8988T (cell line): ENCODE measurements at regions not wholly inside any gene's neighbourhood (a gene's known extent, or its start where the extent isn't known, plus 50 kb on each side); places are given as distances from the start of the nearest gene placed in this dataset.
"Not testable (repeated sequence)": the region's sequence is repeated elsewhere in the genome, so short reads cannot be mapped to it uniquely, and the experiment has no call there.

Experiments used
- DNase-seq: peaks from one replicate; pipeline ENCODE4 v3.0.0; 2011

DNA sequence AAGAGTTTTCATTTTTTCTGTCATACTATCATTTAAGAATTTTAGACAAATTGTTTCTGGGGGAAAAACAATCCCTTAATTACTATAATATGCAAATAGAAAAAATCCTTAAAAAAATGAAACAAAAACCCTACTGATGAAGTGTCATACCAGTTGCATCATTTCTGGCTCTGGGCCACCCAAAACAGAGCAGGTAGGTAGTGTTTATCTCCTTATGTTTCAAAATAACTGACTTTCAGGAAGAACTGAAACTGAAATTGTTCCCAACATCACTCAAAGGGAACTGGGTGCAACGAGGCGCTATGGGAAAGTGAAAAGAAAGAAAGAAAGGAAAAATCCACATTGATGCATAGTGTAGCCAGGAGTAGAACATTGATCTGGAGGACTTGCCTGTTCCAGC is 653.1 kb upstream of the SOX9 start:
- DNase-seq, result no peak

DNA sequence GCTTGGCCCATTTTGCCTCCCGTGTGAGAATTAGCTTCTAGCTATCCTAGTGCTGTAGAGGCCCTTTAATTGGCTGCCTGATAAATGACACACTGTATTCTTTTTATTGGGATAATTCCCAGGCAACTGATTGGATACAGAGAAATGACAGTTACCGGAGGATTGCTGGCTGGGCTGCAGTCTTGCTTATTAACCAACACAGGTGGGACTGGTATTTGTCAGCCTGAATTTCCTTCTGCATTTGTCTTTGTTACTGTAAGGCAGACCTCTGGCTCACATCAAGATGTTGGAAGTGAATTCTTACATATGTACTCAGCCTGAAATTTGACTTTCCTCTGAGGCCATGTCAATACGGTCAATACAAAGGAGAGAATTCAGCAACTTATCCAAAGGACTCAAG is 650.8 kb upstream of the SOX9 start:
- DNase-seq, result no peak

DNA sequence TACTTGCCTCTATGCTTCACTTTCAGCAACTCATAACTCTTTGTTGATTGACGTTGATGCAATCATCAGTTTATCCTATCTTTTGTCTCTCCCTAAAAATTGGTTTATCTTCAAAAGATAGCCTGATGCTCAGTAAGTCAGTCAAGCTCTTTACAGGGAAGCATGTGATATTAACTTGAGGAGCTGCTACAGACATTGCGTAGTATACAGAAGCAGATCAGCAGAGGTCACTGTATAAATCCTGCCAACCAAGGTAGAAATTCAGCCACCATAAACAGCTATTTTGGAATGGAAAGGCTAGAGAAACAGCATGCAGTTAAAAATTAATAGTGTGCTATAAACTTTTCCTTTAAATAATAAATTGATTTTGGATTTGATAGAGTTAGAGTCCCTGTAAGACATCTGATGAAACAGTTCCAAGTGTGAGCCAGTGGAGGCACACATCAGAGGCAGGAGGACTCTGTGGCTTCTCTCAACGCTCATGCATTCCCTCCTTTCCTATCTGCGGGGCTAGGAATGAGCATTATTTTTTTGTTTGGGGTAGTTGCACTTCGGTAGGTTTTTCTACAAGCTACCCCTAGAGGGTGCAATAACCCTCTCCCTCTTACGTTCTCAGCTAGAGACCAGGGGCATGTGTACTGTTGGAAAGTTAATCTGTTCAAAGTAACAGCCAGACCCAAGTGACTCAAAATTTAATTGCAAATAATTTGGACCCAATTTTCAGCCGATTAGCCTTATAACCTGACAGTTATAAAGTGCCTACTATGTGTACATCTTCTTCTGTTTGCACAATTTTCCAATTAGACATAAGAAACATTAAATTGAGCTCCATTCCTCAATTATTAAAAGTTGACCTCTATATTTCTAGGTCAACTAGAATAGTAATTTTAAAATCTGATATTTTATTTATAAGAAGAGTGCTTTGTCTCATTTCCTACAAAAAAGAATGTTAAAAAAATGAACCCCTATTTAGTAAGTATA is 647.7 kb upstream of the SOX9 start:
- peak; percentile 7 for DNase-seq

DNA sequence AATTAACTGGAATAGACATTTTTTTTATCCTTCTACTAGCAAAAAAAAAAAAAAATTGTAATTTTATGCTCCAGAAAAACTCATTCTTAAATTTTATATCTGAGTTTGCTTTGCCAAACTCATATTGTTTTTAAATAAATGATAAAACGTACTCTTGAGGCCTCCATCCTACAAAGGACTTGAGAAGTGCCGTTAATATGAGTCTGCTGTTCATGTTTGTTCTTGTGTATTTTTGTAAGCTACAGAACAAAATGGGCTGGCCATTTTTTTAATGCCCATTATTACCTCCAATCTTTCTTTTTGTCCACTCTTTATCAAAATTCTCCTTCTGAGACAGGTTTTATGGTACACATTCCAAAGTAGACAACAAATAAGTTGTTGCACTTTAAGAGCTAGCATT is 643.5 kb upstream of the SOX9 start:
- no peak for DNase-seq

DNA sequence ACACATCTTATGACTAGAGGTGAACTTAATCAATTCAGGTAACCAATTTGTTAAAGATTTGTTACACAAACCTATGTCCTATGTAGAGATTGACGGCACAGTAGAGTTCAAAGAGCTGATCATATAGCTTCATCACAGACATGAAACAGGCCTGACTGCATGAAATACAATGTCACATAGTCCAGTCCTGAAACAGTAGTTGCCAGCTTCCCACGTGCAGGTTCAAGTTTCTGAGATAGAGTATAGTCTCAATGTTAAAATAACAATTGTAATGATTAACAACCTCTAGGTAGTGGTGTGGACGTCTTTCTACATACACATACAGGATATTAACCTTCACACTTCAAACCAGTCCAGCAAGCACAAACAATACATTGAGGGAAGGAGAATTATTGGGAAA is 640.7 kb upstream of the SOX9 start:
- no peak for DNase-seq

DNA sequence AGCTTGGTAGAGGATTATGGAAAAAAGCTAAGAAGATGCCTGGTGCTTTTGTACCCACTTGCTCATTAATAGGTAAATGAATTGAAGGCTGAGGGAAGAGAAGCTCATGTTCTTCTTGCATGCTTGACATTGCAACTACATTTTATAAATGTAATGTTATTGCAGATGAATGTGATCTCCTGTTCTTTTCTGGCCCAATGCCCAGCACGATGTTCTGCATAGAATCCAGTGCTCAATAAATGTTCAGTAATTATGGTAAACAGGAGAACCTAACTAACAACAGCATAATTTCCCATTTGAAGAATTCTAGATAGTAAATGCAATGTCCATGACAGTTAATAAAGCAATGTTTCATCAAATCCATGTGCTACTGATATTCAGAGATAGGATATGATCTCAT is 638.2 kb upstream of the SOX9 start:
- DNase-seq, result no peak

DNA sequence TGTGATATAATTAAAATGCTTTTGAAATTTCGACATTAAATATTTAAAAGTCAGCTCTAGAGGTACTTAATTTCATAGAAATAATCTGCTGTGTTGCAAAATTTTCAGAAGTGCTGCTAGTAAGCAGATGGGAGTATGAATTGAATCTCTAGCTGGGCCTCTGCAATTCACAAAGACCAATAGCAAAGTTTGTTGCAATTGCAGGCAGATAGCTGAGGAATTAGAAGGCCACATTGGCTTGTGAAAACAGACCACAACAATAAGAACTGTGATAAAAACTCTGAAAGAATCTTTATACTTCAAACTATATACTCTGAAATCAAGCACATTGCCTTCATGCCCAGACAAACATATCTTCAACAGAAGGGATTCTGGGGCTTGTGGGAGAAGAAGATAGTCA is 636.3 kb upstream of the SOX9 start:
- no peak for DNase-seq

DNA sequence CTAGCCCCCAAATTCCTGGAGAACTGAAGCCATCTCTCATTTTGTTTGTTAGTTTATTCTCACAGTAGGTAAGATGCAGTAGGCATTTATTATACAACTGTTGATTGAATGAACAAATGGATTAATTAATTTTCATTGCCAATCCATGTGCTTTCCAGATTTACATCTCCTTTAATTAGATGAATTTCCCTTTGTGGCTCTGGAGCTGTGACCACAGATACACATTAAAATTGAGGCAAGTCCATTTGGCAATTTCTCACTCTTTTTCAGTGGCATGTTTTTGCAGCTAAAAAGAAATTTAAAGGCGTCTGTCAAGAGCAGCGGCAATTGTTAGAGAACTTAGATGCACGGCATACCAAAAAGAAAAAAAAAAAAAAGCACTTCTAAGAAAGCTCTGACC is 635.4 kb upstream of the SOX9 start:
- DNase-seq, result no peak

DNA sequence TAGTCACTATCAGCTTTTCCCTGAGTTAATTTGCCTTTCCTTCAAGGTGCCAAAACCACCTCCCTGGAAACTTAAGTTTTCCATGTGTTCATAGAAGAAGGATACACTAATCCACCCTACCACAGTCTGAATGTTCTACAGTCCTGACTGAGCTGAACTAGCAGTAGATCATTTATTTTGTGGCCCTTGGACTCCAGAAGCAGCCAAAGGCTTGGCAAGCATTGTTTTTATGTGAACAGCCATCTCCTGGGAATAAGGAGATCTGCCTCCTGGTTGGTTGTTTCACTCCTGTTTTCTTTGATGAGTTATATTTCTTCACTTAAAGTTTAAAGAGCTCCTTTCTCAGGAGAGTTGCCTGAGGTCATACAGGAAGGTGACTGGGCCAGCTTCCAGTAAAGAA is 634.6 kb upstream of the SOX9 start:
- DNase-seq, result no peak

DNA sequence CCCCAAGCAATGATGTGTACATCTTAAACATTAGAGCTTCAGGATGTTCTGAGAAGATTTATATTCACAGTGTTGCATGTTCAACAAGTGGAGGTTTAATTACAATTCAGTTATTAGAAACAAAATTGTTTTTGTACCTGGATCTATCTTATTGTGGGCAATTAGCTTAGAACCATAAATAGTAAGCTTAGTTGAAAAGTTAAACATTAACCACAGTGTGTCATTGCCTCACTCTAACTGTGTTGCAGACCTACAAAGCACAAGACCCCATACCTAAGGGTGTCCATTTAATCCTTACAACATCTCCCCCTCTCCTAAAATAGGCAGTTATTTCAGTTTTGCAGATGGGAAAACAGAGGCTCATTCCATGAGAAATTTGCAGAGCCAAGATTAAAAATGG is 632.0 kb upstream of the SOX9 start:
- DNase-seq, result no peak

DNA sequence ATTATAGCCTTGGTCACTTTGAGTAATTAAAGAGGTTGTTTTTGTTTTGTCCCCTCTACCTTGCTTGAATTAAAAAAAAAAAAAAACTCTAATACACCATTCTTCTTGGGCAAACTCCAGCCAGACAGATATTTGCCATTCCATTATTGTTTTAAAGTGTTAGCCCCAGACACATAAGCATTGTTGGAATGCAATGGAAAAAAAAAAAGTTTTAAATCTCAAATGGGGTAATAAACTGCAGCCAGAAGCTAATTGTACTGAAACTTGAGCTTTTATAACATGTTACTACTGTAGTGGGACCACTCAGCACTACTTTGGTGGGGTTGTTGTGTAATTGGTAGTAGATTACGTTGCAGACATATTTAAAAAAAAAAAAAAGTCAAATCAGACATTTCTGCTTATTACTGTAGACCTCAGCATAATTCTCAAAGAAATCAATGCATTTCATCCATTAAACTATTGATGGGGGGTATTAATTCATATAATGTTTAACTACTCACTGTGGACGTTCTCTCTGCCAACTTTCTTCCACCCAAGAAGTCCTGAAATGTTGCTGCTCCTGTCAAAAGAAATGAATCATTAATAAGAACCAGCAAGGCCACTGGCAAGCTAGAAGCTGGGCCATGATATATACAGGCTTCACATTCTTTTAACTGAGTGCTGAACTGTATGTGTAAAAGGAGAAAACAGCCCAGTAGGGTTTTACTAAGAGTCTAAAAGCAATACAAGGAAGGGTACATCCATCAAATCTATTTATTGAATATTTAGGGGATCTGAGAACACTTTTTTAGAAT is 626.6 kb upstream of the SOX9 start:
- DNase-seq, result no peak

DNA sequence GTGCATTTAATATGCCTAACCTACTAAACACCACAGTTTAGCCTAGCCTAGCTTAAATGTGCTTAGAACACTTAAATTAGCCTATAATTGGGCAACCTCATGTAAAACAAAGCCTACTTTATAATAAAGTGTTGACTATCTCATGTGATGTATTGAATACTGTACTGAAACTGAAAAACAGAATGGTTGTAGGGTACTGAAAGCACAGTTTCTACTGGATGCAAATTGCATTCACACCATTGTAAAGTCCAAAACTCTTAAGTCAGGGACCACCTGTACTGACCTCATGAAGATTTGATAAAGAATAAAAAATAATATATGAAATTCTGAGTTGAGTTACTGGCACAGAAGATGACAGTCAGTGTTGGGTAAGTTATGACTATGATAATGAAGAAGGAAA is 625.4 kb upstream of the SOX9 start:
- no peak for DNase-seq

DNA sequence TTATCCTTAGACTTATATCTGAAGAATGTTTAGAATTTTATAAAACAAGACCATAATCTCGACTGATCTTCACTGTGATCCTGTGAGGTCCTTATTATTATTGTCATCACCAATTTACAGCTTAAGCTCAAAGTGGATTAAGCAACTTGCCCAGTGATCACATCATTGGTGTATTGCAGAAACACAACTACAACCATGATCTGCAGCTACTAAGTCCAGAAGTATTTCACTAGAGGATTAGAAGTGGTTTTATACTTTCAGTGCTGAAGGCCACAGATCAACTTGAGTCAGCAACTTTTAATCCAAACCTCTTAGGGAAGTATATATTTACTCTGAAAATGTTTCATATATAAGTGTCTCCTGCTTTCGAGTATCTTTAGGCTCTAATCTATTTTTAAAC is 624.3 kb upstream of the SOX9 start:
- DNase-seq, result no peak

DNA sequence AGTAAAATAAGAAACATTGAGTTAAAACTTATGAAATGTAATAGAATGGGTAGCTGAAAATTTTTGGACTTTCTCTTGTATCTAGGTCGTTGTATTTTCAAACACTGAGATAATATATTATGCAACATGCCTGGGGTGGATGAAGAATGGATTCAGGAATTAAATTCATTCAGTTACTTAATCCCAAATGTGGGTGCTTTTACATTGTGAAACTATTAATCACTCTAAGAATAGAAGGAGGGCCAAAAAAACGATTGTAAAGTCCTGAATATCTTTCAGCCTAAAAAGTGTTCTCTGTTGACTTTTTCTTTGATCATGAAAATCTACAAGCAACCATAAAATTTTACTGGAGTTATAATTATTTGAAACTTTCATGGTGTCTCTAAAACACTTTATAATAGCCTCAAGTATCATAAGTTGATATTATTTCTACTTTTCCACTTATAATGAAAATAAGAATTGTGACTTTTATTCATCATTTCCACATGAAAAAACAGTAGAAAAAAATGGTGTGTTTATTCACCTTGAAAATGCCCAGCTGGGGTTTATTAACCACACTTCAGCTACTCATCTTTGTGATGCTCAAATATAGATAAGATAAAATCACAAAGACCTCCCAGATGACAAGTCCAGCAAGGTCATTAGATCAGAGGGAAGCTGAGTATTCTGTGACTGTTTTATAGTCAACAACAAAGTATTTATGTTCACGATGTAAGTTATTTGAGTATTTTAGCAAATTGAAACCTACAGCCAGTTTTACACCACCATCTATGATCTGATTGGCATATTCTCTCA is 619.9 kb upstream of the SOX9 start:
- no peak for DNase-seq

DNA sequence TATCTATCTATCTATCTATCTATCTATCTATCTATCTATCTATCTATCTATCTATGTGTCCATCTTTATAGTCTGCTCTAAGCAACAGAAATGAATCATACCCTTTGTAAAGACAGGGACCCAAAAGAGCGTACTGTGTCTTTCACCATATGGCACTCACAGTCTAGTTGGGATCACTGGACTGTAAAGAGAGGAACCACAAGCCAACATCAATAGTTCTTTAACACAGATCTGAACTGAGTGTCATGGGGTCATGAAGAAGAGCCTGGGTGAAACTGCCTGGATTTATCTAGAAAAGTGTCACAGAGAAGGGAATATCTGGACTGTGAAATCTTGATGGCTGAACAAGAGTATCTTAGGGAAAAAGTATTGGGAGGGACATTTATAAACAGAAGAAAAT is 619.1 kb upstream of the SOX9 start:
- no peak for DNase-seq

DNA sequence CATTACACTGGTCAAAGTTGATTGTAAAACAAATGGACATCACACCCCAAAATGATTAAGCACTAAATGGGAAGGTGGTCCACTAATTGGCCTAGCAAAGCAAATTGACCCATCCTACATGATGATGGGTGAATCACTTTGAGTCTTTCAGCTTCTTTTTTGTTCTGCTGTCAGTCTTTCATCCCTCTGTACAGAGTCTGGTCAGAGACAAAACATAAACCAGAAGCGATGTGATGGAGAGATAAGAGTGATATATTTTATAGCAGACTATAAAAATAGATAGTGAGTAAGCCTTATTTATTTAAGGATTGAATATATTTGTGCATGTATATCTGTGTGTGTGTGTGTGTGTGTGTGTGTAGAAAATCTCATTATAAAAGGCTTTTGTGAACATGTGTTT is 618.4 kb upstream of the SOX9 start:
- no peak for DNase-seq

DNA sequence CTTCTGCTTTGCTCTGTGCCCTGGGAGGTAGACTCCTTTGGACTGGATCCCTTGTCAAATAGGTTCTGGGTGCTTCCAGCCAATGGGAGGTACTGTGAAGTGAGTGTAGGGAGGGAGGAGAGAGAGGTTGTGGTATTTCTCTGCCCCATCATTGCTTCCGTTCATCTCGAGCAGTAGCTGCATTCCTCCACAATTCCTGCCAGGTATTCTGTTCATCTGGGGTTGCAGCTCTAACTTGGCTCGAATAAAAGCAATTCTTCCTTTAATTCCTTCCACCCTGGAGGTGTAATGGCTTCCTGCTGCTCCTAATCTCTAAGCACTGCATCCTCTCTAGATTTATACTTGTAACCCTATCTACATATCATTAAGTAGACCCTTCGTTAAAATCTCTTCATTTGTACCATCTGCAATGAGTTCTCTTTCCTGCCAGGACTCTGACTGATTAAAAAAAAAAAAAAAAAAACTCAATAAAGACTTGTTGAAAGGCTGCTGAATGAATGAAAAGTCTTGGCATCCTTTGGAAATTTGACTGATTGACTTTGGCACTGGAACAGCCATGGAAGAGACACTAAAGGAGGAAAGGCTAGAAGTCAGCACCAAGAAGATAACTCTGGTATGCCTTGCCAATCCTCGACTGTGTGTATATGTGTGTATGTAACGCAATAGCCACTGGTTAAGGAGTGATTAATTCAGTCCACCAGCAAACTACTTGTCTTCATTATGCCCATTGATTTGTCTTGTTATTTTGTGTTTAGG is 616.9 kb upstream of the SOX9 start:
- no peak for DNase-seq

DNA sequence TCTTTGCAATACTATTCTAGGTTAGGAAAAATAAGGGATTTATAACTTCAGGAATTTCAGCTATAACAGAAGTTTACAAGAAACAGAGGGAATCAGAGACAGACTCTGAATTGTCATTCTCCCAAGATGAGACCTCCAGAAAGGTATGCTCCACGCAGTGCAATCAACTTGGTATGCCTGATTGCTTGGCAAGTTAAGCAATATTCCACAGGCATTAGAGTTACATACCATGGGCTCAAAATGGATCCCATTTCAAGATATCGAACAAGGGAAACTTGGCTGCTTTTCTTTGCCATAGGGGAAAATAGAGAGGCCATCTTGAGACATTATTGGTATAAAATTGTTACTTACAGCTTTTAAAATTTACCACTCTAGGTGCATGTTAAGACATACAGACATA is 615.6 kb upstream of the SOX9 start:
- DNase-seq, result no peak

DNA sequence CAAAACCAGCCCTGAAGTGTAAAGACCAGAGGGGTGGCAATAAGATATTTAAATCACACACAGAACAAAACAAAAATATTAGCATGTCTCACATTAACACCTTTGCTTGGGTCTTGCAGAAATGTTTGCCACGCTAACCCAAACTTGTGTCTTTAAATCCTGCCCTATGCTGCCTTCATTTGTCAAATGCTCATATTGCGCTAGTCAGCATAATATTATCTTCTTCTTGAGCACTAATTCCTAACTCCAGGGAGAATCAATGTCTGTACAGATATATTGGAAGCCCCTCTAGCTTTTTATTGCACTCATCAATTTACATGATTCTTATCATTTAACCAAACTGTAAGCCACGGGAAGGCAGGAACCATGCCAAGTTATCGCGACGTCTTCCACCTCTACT is 614.8 kb upstream of the SOX9 start:
- DNase-seq, result no peak

DNA sequence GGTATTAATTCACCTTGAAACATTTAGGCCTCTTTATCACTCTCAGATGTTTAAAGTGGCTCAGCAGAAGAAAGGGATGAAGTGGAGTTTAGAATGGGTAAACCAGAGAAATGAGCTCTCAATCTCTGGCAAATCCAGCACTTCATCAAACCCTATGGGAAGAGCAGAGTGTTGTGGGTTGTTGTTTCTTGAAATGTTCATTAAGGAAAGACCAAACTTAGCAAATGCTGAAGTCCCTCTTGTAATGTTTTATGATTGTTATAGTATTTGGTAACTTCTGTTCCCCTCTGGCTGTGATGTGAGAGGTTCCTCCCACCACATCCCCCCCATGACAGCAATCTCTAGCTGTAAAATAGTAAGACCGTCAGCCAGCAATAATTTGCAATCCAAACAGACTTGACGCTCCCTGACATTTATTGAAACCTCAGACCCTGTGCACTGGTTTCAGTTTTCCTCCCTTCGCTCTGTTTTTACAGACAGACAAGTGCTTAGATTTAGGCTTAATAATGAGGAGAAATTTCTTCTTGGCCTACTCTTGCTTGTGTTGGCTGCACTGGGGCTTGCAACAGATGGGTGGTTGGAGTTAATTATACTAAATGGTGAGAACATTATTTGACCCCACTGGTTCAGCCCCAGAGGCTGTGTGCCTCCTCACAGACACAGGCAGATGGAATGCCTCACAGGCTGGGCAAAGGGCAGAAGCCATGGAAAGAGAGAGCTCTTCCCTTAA is 609.4 kb upstream of the SOX9 start:
- no peak for DNase-seq

DNA sequence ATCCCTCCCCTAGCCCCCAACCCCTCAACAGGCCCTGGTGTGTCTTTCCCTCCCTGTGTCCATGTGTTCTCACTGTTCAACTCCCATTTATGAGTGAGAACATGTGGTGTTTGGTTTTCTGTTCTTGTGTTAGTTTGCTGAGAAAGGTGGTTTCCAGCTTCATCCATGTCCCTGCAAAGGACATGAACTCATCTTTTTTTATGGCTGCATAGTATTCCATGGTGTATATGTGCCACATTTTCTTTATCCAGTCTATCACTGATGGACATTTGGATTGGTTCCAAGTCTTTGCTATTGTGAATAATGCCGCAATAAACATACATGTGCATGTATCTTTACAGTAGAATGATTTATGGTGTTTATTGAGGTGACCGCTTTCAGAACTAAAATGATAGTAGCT is 607.1 kb upstream of the SOX9 start:
- not testable (repeated sequence) for DNase-seq

DNA sequence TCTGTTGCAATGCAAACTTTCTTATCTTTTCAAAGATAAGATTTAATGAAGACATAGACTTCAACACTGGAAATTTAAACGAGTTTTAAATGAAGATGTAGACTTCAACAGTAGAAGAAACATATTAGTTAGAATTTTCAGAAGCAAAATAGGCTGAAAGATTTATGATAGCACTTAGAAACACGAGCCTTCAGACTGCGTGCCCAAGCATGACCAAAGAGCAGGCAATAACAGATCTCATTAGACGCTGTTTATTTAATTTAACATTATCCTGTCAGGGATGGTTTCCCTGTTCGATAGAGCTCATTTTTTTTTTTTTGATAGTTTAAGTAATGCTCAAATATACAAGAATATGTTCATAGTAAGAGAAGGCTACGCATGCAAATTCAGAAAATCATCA is 604.7 kb upstream of the SOX9 start:
- no peak for DNase-seq
